ENCODE measurements at regions not wholly inside any gene's neighbourhood (a gene's known extent, or its start where the extent isn't known, plus 50 kb on each side); places are given as distances from the start of the nearest gene placed in this dataset.
"Not testable (repeated sequence)": the region's sequence is repeated elsewhere in the genome, so short reads cannot be mapped to it uniquely, and the experiment has no call there.

DNA sequence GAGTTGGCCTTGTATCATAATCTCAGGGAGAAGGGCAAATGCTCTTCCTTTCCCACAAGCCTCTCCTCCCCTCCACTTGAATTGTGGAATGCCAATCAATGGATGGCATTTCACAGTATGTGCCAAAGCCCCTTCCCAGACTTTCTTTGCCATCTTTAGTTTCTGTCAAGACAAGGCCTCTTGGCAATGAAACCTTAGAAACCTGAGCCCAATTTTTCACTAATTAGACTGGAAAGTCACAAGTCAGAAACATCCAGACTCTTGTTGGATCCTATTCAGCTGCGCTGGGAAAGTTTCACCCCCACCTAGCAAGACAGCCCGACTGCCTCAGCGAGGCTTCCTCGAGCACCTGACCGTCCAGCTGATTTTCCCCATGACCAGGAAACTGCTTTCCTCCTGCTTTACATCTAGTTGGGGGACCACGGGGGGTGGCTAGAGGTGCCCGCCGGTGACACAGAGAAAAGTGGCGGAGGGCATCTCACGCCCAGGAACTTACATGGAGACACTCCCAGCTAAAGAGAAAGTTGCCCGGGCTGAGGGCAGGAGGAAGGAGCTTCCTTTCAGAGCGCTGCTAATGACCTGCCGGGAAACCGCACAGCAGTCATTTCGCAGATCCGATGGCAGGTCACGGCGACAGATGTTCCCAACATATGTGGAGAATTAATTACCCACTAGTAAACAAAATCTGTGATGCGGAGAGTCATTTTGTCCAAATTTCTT, 302.6 kb upstream of the RRP15 start:
- H3K4me1 ChIP-seq: no peaks in the 10 kb centered on the region
- H3K9me3 ChIP-seq: no peaks in the 10 kb centered on the region
- no peaks in the 10 kb centered on the region for H3K36me3 ChIP-seq
- no peaks in the 10 kb centered on the region for H3K27me3 ChIP-seq
- no peak overlapping the region for H3K27ac ChIP-seq
- DNase-seq (ENCODE audit: low spot score in 2 of 2): no peak
- H3K4me3 ChIP-seq: no peak overlapping the region
- no peak for TF ChIP-seq POLR2AphosphoS5 (IDR thresholded peaks at IDR 0.05)
- TF ChIP-seq POLR2A (IDR thresholded peaks at IDR 0.05): no peak
- TF ChIP-seq, protein P1, sequence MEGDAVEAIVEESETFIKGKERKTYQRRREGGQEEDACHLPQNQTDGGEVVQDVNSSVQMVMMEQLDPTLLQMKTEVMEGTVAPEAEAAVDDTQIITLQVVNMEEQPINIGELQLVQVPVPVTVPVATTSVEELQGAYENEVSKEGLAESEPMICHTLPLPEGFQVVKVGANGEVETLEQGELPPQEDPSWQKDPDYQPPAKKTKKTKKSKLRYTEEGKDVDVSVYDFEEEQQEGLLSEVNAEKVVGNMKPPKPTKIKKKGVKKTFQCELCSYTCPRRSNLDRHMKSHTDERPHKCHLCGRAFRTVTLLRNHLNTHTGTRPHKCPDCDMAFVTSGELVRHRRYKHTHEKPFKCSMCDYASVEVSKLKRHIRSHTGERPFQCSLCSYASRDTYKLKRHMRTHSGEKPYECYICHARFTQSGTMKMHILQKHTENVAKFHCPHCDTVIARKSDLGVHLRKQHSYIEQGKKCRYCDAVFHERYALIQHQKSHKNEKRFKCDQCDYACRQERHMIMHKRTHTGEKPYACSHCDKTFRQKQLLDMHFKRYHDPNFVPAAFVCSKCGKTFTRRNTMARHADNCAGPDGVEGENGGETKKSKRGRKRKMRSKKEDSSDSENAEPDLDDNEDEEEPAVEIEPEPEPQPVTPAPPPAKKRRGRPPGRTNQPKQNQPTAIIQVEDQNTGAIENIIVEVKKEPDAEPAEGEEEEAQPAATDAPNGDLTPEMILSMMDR (IDR thresholded peaks at IDR 0.05): no peak
- intact Hi-C loops (cut with DNase I; ENCODE audit: low total_unique reads): no loop called here

DNA sequence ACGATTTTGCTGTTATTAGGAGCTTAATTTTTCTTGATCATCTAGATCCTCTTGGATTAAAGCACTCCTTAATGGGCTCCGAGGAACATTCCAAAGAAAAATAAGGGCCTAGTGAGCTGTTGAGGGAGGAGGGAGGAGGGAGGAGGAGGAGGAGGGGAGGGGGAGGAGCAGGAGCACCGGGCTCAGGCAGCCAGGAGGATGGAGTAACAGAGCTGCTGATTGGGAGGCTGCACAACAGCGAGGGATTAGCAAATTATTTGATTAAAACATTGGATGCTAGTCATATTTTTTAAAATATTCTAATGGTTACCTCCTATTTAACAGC, 302.1 kb upstream of the RRP15 start:
- Histone ChIP-seq H3K4me1 (no peaks in the 10 kb centered on the region), H3K27me3 (no peaks in the 10 kb centered on the region)

DNA sequence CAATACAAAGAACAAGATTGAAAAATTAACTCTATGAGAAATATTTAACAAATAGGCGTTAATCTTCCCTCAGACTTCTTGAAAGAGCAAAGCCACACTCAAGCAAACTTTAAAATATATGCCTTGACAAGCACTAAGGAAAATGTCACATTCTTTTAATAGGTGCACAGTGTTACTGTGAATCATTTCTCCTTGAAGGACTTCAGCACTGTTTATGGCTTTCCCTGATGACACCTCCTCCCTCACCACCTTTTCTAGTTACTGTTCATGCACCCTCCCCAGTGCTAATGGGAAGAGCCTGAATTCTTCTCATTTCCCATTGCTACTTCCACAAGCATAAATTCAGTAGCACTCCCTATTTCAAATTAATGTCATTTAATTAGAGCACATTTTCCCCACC, 299.5 kb upstream of the RRP15 start:
- intact Hi-C loops (cut with DNase I; ENCODE audit: low total_unique reads): no loop called here
- no peaks in the 10 kb centered on the region for H3K27me3 ChIP-seq

More for the DNA sequence above, 302.1 kb upstream of the RRP15 start:
- Histone ChIP-seq H3K27ac (no peak overlapping the region), H3K36me3 (no peaks in the 10 kb centered on the region), H3K9me3 (no peaks in the 10 kb centered on the region), H3K4me3 (no peak overlapping the region)
- TF ChIP-seq, protein P1 (IDR thresholded peaks at IDR 0.05): no peak
- TF ChIP-seq POLR2AphosphoS5 (IDR thresholded peaks at IDR 0.05): no peak
- intact Hi-C loops (cut with DNase I; ENCODE audit: low total_unique reads): no loop called here
- DNase-seq (ENCODE audit: low spot score in 2 of 2): no peak

DNA sequence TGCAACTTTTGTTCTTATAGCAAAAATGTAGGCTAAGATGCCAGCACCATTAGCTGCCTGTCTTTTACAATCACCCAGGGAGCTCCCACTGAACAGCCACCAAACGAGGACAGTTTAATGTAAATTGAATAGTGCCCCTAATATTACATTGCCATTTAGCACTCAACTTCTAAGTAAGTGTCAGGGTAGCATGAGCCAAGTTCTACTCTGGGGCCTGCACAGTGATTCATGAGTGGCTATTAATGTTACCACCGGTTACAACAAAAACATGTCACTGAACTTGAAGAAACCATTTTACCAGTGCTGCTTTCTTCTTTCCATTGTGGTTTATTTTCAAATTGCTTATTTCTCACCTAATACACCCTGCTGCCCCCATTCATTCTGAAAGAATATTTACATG, 295.6 kb upstream of the RRP15 start:
- intact Hi-C loops (cut with DNase I; ENCODE audit: low total_unique reads): no loop called here
- Histone ChIP-seq H3K9me3 (no peaks in the 10 kb centered on the region), H3K4me3 (no peak overlapping the region), H3K4me1 (no peaks in the 10 kb centered on the region), H3K27me3 (no peaks in the 10 kb centered on the region), H3K36me3 (no peaks in the 10 kb centered on the region), H3K27ac (no peak overlapping the region)
- DNase-seq (ENCODE audit: low spot score in 2 of 2): no peak
- TF ChIP-seq, protein P1 (IDR thresholded peaks at IDR 0.05): no peak
- TF ChIP-seq POLR2AphosphoS5 (IDR thresholded peaks at IDR 0.05) (no peak), POLR2A (IDR thresholded peaks at IDR 0.05) (no peak)

More for the DNA sequence above, 299.5 kb upstream of the RRP15 start:
- no peak for TF ChIP-seq POLR2A (IDR thresholded peaks at IDR 0.05)
- no peak for TF ChIP-seq POLR2AphosphoS5 (IDR thresholded peaks at IDR 0.05)
- TF ChIP-seq, protein P1 (IDR thresholded peaks at IDR 0.05): no peak
- Histone ChIP-seq H3K27ac (no peak overlapping the region), H3K36me3 (no peaks in the 10 kb centered on the region), H3K4me3 (no peak overlapping the region), H3K9me3 (no peaks in the 10 kb centered on the region), H3K4me1 (no peaks in the 10 kb centered on the region)
- DNase-seq (ENCODE audit: low spot score in 2 of 2): no peak

DNA sequence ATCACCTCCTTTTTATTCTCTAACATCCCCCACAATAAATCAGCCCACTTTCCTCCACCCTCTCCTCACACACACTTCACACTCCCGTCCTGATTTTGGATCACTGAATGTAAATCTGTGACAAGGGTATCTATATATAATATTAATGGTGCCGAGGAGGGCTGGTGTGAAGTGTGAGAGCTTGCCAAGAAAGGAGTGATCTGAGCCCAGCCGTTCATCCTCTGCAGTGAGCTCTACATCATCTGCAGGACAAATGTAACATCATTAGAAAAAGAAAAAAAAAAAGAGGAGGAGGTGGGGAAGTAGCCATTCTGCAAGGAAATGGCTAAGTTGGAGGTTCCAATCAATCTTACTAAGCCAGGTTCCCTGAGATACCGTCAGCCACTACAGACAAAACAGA, 291.7 kb upstream of the RRP15 start:
- Histone ChIP-seq H3K4me1 (no peaks in the 10 kb centered on the region), H3K4me3 (no peak overlapping the region), H3K36me3 (no peaks in the 10 kb centered on the region), H3K9me3 (no peaks in the 10 kb centered on the region), H3K27ac (no peak overlapping the region), H3K27me3 (no peaks in the 10 kb centered on the region)
- intact Hi-C loops (cut with DNase I; ENCODE audit: low total_unique reads): no loop called here
- TF ChIP-seq POLR2A (IDR thresholded peaks at IDR 0.05) (no peak), POLR2AphosphoS5 (IDR thresholded peaks at IDR 0.05) (no peak)
- DNase-seq (ENCODE audit: low spot score in 2 of 2): no peak

DNA sequence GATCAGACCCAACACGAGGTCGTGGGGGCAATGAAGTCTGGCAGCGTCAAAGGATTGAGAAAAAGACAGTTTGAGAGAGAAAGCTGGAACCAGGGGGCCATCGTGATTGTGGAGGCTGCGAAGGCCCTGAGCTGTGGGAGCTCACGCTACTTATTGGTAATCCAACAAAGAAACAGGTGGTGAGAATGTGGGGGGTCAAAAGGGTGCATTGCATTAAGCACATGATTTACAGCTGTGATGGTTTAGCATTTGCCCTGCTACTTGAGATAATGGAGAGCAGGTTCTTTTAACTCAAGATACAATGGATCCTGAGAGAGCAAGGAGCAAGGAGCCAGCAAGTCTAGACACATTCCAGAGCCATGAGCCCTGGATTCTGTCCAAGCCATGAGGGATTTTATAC, 276.8 kb upstream of the RRP15 start:
- H3K27me3 ChIP-seq; H3K9me3 ChIP-seq; H3K27ac ChIP-seq; DNase-seq (ENCODE audit: low spot score in 2 of 2); H3K4me3 ChIP-seq; H3K36me3 ChIP-seq; intact Hi-C loops (cut with DNase I; ENCODE audit: low total_unique reads); H3K4me1 ChIP-seq: not testable (repeated sequence)

DNA sequence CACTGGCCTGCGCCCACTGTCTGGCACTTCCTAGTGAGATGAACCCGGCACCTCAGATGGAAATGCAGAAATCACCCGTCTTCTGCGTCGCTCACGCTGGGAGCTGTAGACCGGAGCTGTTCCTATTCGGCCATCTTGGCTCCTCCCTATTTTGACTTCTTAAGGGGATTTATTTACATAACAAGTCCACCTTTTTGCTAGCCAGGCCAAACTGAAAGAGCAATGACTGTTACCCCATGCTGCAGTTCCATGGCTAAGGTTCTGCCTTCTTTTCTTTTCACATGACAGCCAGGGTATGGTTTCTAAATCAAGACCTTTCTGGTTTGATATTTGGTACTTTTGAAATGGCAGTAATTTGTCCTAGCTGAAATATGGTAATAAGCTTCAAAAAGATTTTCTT, 270.0 kb upstream of the RRP15 start:
- H3K27ac ChIP-seq; H3K27me3 ChIP-seq; H3K9me3 ChIP-seq; H3K36me3 ChIP-seq; intact Hi-C loops (cut with DNase I; ENCODE audit: low total_unique reads); H3K4me1 ChIP-seq; DNase-seq (ENCODE audit: low spot score in 2 of 2); H3K4me3 ChIP-seq: not testable (repeated sequence)

Data from breast epithelium (tissue), 4 donors.